ENCODE measurements at regions not wholly inside any gene's neighbourhood (a gene's known extent, or its start where the extent isn't known, plus 50 kb on each side); places are given as distances from the start of the nearest gene placed in this dataset.

- H3K27ac ChIP-seq = no peak overlapping the region
- no peak for TF ChIP-seq CTCF (conservative IDR thresholded peaks at IDR 0.05)
Measured at GRCh38 chr6:137957471-137957870, 90.4 kb downstream of the TNFAIP3 start.

- TF ChIP-seq CTCF (conservative IDR thresholded peaks at IDR 0.05) = no peak
- H3K27ac ChIP-seq = no peak overlapping the region
Measured at GRCh38 chr6:137958811-137959565, 91.9 kb downstream of the TNFAIP3 start.

GRCh38 chr6:137962725-137963124 lies 95.7 kb downstream of the TNFAIP3 start:
- no peak overlapping the region for H3K27ac ChIP-seq
- no peak for TF ChIP-seq CTCF (conservative IDR thresholded peaks at IDR 0.05)

GRCh38 chr6:137964876-137965275 lies 97.8 kb downstream of the TNFAIP3 start:
- H3K27ac ChIP-seq = no peak overlapping the region
- no peak for TF ChIP-seq CTCF (conservative IDR thresholded peaks at IDR 0.05)

GRCh38 chr6:137967689-137968454 lies 100.8 kb downstream of the TNFAIP3 start:
- H3K27ac ChIP-seq = no peak overlapping the region
- TF ChIP-seq CTCF (conservative IDR thresholded peaks at IDR 0.05) = no peak

GRCh38 chr6:137968455-137968804 lies 101.4 kb downstream of the TNFAIP3 start:
- no peak overlapping the region for H3K27ac ChIP-seq
- no peak for TF ChIP-seq CTCF (conservative IDR thresholded peaks at IDR 0.05)

- TF ChIP-seq CTCF (conservative IDR thresholded peaks at IDR 0.05) = no peak
- H3K27ac ChIP-seq = no peak overlapping the region
Measured at GRCh38 chr6:137968901-137969300, 101.8 kb downstream of the TNFAIP3 start.

Data from VCaP (cell line).